Activated T-helper 2 cell treated with anti-CD3 and anti-CD28 coated beads, Interferon-gamma antibody, Interleukin-2, Interleukin-4, amounts not matched to agents 10 μg/mL and 5 μg/mL and 100 μg/mL, durations not matched to agents 14 hours and 24 hours and 36 hours (primary cell): ENCODE measurements at regions not wholly inside any gene's neighbourhood (a gene's known extent, or its start where the extent isn't known, plus 50 kb on each side); places are given as distances from the start of the nearest gene placed in this dataset.

Source experiments
- DNase-seq: peaks from one replicate; pipeline ENCODE4 v3.0.0; 2021; ENCODE audit warnings: low spot score
- H3K27ac Mint-ChIP-seq: one replicate; pipeline ENCODE4 v1.8.0; 2021; ENCODE audit warnings: mixed read lengths
- H3K27me3 Mint-ChIP-seq: one replicate; pipeline ENCODE4 v1.8.0; 2021; ENCODE audit warnings: low read depth, mixed read lengths
- H3K36me3 Mint-ChIP-seq: one replicate; pipeline ENCODE4 v1.8.0; 2021; ENCODE audit warnings: low read depth, mixed read lengths
- H3K4me1 Mint-ChIP-seq: one replicate; pipeline ENCODE4 v1.8.0; 2021; ENCODE audit warnings: low read depth, mixed read lengths
- H3K4me3 Mint-ChIP-seq: one replicate; pipeline ENCODE4 v1.8.0; 2021; ENCODE audit warnings: low read depth, mild to moderate bottlenecking, moderate library complexity, mixed read lengths
- H3K9me3 Mint-ChIP-seq: one replicate; pipeline ENCODE4 v1.8.0; 2021; ENCODE audit warnings: mixed read lengths
- intact Hi-C: fragments of 100-400 bp; cut with micrococcal nuclease; formaldehyde crosslinking; loops from one replicate; pipeline ENCODE4 v1.15.1; 2023

DNA sequence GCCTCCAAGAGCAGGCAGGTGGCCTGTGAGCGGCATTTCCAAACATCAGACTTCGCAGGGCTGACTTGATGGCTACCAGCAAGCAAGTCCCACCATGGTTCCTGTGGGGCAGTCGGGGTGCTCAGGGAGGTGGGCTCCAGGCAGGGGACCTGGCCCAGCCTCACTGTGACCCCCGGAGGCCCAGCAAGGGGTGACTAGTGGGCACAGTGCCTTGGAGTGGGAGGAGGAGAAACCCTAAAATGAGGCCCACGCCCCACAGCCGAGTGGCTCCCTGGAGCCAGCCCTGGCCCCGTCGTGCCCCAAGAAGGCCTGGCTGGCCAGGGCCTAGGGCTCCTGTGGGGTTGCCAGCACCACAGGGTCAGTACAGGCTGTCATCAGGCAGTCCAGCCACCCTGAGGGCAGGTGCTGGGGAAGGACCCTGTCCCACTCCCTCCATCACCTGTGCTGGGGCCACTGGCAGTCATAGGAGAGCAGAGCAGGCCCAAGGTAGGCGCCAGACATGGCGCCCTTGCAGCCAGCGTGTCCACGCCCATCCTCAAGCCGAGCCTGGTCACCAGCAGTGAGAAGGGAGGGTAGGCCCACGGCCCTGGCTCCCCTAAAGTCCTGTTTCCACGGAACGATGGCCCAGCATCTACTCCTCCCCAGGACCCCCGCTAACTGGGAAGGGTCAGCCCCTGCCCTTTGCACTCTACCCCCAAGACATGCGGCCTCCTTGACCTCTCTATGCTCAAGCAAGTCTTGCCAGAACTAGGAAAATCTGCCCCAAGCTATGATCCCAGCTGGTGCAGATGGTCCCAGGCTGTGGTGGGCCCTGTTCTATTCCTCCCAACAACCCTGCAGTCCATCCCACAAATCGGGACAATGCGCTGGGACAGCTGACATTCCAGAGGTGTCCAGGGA lies 144.2 kb upstream of the C14orf180 start:
- Mint-ChIP-seq H3K4me3 (no peak overlapping the region), H3K36me3 (no peaks in the 10 kb centered on the region), H3K27me3 (no peaks in the 10 kb centered on the region), H3K27ac (no peak overlapping the region), H3K9me3 (no peaks in the 10 kb centered on the region), H3K4me1 (no peaks in the 10 kb centered on the region)
- DNase-seq, result no peak
- intact Hi-C loops, result no loop called here

- intact Hi-C loops, result no loop called here
- Mint-ChIP-seq H3K27me3 (no peaks in the 10 kb centered on the region), H3K36me3 (no peaks in the 10 kb centered on the region), H3K4me3 (no peak overlapping the region), H3K9me3 (no peaks in the 10 kb centered on the region), H3K4me1 (no peaks in the 10 kb centered on the region), H3K27ac (no peak overlapping the region)
- no peak for DNase-seq
Observed at GRCh38 chr14:104436047-104436591, 143.4 kb upstream of the C14orf180 start.

- no peaks in the 10 kb centered on the region for H3K36me3 Mint-ChIP-seq
- H3K27ac Mint-ChIP-seq, result no peak overlapping the region
- H3K27me3 Mint-ChIP-seq, result no peaks in the 10 kb centered on the region
- intact Hi-C loops, result no loop called here
- H3K4me1 Mint-ChIP-seq, result no peaks in the 10 kb centered on the region
- DNase-seq, result no peak
- no peaks in the 10 kb centered on the region for H3K9me3 Mint-ChIP-seq
- no peak overlapping the region for H3K4me3 Mint-ChIP-seq
Observed at GRCh38 chr14:104436741-104437701, 142.5 kb upstream of the C14orf180 start.

DNA sequence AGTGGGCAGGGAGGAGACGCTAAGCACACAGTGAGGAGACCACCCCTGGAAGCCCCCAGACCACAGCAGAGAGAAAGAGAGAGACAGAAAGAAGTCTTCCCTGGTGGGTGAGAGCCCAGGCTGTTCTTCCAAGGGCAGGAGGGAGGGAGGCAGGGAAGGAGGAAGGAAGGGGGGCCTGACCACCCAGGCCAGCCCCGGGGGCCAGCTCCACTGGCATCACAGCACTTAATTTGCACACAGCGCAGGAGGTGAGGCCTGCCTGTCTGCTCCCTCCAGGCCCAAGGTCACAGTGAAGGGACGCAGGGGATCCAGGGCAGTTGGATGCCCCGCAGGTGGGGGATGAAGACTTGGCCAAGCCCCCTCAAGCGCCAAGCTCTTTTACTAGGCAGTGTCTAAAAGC lies 141.9 kb upstream of the C14orf180 start:
- intact Hi-C loops, result no loop called here
- DNase-seq, result no peak
- Mint-ChIP-seq H3K27ac (no peak overlapping the region), H3K9me3 (no peaks in the 10 kb centered on the region), H3K4me3 (no peak overlapping the region), H3K4me1 (no peaks in the 10 kb centered on the region), H3K36me3 (no peaks in the 10 kb centered on the region), H3K27me3 (no peaks in the 10 kb centered on the region)

DNA sequence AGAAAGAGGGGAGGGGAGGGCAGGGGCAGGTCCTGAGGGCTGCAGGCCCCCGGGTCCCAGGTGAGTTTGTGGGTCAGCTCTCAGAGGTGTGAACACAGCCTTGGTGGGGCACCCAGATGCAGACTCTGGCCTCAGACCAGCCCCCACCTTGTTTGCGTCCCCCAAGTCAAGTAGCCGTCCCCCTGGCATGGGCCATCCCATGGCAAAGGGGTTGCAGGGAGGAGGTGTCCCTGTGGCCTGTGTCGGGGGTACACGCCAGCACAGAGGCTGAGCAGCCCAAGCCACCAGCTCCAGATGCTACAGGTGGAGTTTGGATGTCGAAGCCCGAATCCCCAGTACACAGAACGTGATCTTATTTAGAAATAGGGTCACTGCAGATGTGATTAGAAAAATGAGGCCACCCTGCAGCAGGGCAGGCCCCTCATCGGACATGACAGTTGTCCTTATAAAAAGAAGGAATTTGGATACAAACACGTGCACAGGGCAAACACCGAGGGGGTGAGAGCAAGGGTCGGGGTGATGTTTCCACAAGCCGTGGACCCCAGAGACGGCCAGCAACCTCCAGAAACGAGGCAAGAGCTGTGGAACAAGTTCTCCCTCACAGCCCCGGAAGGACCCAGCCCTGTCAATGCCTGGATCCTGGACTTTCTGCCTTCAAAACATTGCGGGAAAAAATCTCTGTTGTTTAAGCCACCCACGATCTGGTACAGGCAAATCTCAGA lies 141.2 kb upstream of the C14orf180 start:
- Mint-ChIP-seq H3K4me1 (no peaks in the 10 kb centered on the region), H3K27ac (no peak overlapping the region), H3K4me3 (no peak overlapping the region), H3K9me3 (no peaks in the 10 kb centered on the region), H3K27me3 (no peaks in the 10 kb centered on the region), H3K36me3 (no peaks in the 10 kb centered on the region)
- intact Hi-C loops, result no loop called here
- no peak for DNase-seq

GRCh38 chr14:104439625-104440024 lies 139.9 kb upstream of the C14orf180 start:
- Mint-ChIP-seq H3K4me3 (no peak overlapping the region), H3K27ac (no peak overlapping the region), H3K9me3 (peaks cover 7% of the 10 kb centered on the region), H3K36me3 (no peaks in the 10 kb centered on the region), H3K4me1 (no peaks in the 10 kb centered on the region), H3K27me3 (no peaks in the 10 kb centered on the region)
- DNase-seq, result no peak
- intact Hi-C loops, result no loop called here

GRCh38 chr14:104440297-104440956 lies 139.1 kb upstream of the C14orf180 start:
- intact Hi-C loops, result no loop called here
- no peaks in the 10 kb centered on the region for H3K27me3 Mint-ChIP-seq
- no peak overlapping the region for H3K4me3 Mint-ChIP-seq
- H3K9me3 Mint-ChIP-seq, result peaks cover 14% of the 10 kb centered on the region
- DNase-seq, result no peak
- H3K4me1 Mint-ChIP-seq, result no peaks in the 10 kb centered on the region
- no peak overlapping the region for H3K27ac Mint-ChIP-seq
- H3K36me3 Mint-ChIP-seq, result no peaks in the 10 kb centered on the region

- no peaks in the 10 kb centered on the region for H3K4me1 Mint-ChIP-seq
- intact Hi-C loops, result no loop called here
- no peak overlapping the region for H3K4me3 Mint-ChIP-seq
- DNase-seq, result peak; percentile 6
- H3K27me3 Mint-ChIP-seq, result no peaks in the 10 kb centered on the region
- peaks cover 14% of the 10 kb centered on the region for H3K9me3 Mint-ChIP-seq
- H3K27ac Mint-ChIP-seq, result no peak overlapping the region
- H3K36me3 Mint-ChIP-seq, result no peaks in the 10 kb centered on the region
Observed at GRCh38 chr14:104441275-104442106, 138.1 kb upstream of the C14orf180 start.

- H3K27me3 Mint-ChIP-seq, result no peaks in the 10 kb centered on the region
- H3K36me3 Mint-ChIP-seq, result no peaks in the 10 kb centered on the region
- peaks cover 14% of the 10 kb centered on the region for H3K9me3 Mint-ChIP-seq
- H3K4me3 Mint-ChIP-seq, result no peak overlapping the region
- no peak overlapping the region for H3K27ac Mint-ChIP-seq
- no peak for DNase-seq
- H3K4me1 Mint-ChIP-seq, result no peaks in the 10 kb centered on the region
- intact Hi-C loops, result no loop called here
Observed at GRCh38 chr14:104442107-104442551, 137.4 kb upstream of the C14orf180 start.

DNA sequence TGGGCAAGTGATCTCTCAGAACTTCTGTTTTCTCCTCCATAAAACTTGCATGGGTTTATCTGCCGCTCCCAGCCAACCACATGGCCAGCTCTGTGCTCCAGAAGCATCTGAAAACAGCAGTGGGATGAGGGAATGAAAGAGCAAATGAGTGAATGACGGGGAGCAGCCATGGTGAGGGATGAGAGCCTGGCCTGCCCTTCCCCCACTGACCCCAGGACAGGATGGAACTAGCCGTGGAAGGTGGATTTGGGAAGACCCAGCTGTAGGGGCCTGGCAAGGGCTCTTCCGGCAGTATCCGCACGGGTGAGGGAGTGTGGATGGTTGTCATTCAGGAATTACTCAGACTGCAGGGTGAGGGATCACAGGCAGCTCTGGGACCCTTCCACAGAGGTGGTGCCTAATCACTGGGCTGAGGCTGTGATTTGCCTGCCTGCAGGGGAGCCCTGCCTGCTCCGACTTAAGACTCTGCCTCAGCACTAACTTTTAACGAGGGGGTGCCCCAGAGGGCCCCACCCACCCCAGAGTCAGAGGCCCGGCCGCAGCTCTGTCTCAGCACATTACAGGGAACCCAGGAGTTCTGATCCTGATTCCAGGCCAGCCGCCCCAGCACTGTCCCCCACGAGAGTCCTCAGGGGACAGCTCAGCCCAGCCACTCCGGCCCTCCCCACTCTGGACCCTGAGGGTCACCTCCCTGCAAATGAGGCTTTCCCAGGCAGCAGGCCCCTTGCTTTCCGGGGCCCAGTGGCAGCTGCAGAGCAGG lies 136.8 kb upstream of the C14orf180 start:
- no peak overlapping the region for H3K27ac Mint-ChIP-seq
- H3K27me3 Mint-ChIP-seq, result peaks cover 1% of the 10 kb centered on the region
- intact Hi-C loops, result no loop called here
- no peaks in the 10 kb centered on the region for H3K36me3 Mint-ChIP-seq
- H3K4me3 Mint-ChIP-seq, result no peak overlapping the region
- DNase-seq, result peak; percentile 4
- peaks cover 16% of the 10 kb centered on the region for H3K9me3 Mint-ChIP-seq
- no peaks in the 10 kb centered on the region for H3K4me1 Mint-ChIP-seq
